ENCODE measurements at regions not wholly inside any gene's neighbourhood (a gene's known extent, or its start where the extent isn't known, plus 50 kb on each side); places are given as distances from the start of the nearest gene placed in this dataset.

DNA sequence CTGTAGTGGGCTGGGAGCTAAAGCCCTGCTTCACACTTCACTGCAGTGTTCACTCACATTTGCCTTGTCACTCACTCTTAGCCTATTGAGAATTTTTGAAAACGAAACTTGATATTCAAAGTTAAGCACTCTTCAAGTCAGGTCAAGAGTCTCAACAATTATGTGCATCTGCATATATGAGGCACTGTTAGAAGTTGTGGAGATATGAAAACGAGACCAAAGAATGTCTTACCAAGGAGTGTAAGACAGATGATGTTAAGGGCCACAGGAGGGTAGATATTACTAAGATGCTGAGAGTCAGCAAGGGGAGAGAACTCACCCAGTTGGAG lies 64.7 kb upstream of the GJA8 start:
- TF ChIP-seq, protein P1, sequence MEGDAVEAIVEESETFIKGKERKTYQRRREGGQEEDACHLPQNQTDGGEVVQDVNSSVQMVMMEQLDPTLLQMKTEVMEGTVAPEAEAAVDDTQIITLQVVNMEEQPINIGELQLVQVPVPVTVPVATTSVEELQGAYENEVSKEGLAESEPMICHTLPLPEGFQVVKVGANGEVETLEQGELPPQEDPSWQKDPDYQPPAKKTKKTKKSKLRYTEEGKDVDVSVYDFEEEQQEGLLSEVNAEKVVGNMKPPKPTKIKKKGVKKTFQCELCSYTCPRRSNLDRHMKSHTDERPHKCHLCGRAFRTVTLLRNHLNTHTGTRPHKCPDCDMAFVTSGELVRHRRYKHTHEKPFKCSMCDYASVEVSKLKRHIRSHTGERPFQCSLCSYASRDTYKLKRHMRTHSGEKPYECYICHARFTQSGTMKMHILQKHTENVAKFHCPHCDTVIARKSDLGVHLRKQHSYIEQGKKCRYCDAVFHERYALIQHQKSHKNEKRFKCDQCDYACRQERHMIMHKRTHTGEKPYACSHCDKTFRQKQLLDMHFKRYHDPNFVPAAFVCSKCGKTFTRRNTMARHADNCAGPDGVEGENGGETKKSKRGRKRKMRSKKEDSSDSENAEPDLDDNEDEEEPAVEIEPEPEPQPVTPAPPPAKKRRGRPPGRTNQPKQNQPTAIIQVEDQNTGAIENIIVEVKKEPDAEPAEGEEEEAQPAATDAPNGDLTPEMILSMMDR (conservative IDR thresholded peaks at IDR 0.05): no peak
- TF ChIP-seq ZFX (IDR thresholded peaks at IDR 0.05): no peak
- no peak overlapping the region for H3K27ac ChIP-seq

- no peak overlapping the region for H3K27ac ChIP-seq
These were observed 61.7 kb upstream of the GJA8 start for GRCh38 chr1:147840909-147841308.

DNA sequence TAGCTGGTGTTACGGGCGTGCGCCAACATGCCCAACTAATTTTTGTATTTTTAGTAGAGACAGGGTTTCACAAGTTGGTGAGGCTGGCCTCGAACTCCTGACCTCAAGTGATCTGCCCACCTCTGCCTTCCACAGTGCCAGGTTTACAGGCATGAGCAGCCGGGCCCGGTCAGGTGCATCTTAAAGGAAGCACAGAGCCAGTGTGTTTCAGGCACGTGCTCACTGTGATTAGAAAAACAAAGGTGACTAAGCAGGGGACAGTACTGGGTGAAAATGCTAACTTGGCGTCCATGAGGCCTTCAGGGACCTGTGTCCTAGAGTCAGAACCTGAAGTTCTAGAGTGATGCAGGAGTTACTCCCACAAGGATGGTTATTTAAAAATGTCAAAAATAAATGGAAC lies 60.0 kb upstream of the GJA8 start:
- no peak for TF ChIP-seq ZFX (IDR thresholded peaks at IDR 0.05)
- TF ChIP-seq, protein P1 (conservative IDR thresholded peaks at IDR 0.05): no peak
- no peak overlapping the region for H3K27ac ChIP-seq

More at GRCh38 chr1:147840909-147841308, 61.7 kb upstream of the GJA8 start:
- no peak for TF ChIP-seq ZFX (IDR thresholded peaks at IDR 0.05)
- TF ChIP-seq, protein P1 (conservative IDR thresholded peaks at IDR 0.05): peak; percentile 26; the same call in 1 of the 2 replicates

GRCh38 chr1:147843486-147843885 lies 59.1 kb upstream of the GJA8 start:
- no peak overlapping the region for H3K27ac ChIP-seq
- TF ChIP-seq, protein P1 (conservative IDR thresholded peaks at IDR 0.05): no peak
- TF ChIP-seq ZFX (IDR thresholded peaks at IDR 0.05): no peak

- TF ChIP-seq, protein P1 (conservative IDR thresholded peaks at IDR 0.05): no peak
- TF ChIP-seq ZFX (IDR thresholded peaks at IDR 0.05): no peak
- no peak overlapping the region for H3K27ac ChIP-seq
These were observed 54.8 kb upstream of the GJA8 start for GRCh38 chr1:147847831-147848230.

DNA sequence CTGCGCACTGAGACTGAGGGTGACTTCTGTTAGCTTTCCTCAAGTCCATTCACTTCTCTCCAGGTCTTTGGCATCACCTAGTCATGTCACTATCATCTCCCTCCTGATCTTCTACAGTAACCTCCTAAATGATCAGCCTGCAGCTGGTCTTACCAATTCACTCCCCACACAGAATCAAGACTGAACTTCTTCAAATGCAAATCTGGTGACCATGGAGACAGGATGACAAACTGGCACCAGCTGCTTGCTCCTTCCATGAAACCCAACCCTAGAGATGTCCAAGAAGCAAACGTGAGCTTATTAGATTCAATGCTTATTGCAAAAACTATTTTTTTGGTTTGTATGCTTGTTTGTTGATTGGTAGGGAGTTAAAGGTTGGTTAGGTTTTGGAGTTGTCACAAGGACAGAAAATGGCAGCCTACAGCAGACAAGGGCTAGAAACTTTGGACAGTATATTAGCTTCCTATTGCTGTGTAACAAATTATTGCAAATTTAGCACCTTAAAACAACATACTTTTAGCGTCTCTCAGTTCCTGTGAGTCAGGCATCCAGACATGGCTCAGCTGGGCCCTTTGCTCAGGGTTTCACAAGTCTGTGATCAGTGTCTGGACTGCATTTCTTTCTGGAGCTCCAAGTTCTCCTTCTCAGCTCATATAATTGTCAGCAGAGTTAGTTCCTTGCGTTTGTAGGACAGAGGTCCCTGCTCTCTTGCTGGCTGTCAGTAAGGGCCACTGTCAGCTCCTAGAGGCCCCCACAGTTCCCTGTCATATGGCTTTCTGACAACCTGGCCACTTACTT lies 53.3 kb upstream of the GJA8 start:
- H3K27ac ChIP-seq: no peak overlapping the region
- TF ChIP-seq ZFX (IDR thresholded peaks at IDR 0.05): no peak
- TF ChIP-seq, protein P1 (conservative IDR thresholded peaks at IDR 0.05): no peak

DNA sequence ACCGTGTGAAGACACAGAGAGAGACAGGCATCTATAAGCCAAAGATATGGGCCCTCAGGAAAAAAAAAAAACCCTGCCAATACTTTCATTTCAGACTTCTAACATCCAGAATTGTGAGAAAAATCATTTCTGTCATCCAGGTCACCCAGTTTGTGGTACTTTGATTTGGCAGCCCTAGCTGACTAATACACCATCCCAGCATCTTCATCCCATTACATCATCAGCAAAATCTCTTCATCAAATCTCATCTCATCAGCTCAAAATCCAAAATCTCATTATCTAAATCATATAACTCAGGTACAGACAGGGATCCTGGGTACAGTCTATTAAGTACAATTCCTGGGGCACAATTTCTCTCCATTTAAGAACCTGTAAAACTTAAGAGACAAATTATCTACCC lies 51.9 kb upstream of the GJA8 start:
- TF ChIP-seq, protein P1 (conservative IDR thresholded peaks at IDR 0.05): no peak
- TF ChIP-seq ZFX (IDR thresholded peaks at IDR 0.05): no peak
- H3K27ac ChIP-seq: no peak overlapping the region
